ENCODE measurements at regions not wholly inside any gene's neighbourhood (a gene's known extent, or its start where the extent isn't known, plus 50 kb on each side); places are given as distances from the start of the nearest gene placed in this dataset.

GRCh38 chr4:153931804-153932203, 142.9 kb upstream of the SFRP2 start:
- TF ChIP-seq CTCF (IDR thresholded peaks at IDR 0.05) (no peak), POLR2A (IDR thresholded peaks at IDR 0.05) (no peak)
